Astrocyte of the spinal cord (primary cell): ENCODE measurements at regions not wholly inside any gene's neighbourhood (a gene's known extent, or its start where the extent isn't known, plus 50 kb on each side); places are given as distances from the start of the nearest gene placed in this dataset.

ENCODE experiments used
- DNase-seq: peaks from one replicate; pipeline ENCODE4 v3.0.0; 2011; ENCODE audit warnings: low read depth, low spot score
- H3K4me3 ChIP-seq: 2 replicates; pipeline ENCODE4 v1.5.1; 2011; ENCODE audit warnings: low read depth, mild to moderate bottlenecking, low read length, moderate library complexity
- in situ Hi-C: cut with HindIII; loops from 2 replicates; pipeline ENCODE4 v1.10.0; 2017; ENCODE audit warnings: low sequenced_read_pairs
- TF ChIP-seq, protein P1 (sequence below): IDR thresholded peaks from 2 replicates; pipeline ENCODE4 v1.5.1; 2012; ENCODE audit warnings: low read depth, mild to moderate bottlenecking, low read length, inconsistent platforms

DNA sequence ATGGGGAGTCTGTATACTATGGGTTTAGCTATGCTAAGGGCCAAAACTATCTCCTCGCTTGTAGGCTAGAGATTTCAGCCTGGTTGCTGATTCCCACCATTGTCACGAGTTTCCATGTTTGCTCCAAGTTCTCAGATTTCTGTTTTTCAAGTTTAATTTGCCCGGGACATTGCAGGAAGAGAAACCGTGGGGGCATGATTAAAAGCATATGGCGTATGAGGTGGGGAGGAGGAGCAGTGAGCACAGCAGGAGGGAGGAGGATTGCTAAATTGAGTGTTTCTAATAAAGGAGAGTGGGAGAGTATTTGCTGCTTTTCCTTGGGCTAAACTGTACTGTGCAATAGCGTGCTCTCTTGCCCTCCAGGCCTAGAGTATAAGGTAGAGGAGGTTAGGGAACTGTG is 558.4 kb downstream of the METTL15 start:
- H3K4me3 ChIP-seq = no peak overlapping the region
- in situ Hi-C loops = no loop called here
- TF ChIP-seq, protein P1, sequence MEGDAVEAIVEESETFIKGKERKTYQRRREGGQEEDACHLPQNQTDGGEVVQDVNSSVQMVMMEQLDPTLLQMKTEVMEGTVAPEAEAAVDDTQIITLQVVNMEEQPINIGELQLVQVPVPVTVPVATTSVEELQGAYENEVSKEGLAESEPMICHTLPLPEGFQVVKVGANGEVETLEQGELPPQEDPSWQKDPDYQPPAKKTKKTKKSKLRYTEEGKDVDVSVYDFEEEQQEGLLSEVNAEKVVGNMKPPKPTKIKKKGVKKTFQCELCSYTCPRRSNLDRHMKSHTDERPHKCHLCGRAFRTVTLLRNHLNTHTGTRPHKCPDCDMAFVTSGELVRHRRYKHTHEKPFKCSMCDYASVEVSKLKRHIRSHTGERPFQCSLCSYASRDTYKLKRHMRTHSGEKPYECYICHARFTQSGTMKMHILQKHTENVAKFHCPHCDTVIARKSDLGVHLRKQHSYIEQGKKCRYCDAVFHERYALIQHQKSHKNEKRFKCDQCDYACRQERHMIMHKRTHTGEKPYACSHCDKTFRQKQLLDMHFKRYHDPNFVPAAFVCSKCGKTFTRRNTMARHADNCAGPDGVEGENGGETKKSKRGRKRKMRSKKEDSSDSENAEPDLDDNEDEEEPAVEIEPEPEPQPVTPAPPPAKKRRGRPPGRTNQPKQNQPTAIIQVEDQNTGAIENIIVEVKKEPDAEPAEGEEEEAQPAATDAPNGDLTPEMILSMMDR = no peak
- DNase-seq = peak; percentile 60

DNA sequence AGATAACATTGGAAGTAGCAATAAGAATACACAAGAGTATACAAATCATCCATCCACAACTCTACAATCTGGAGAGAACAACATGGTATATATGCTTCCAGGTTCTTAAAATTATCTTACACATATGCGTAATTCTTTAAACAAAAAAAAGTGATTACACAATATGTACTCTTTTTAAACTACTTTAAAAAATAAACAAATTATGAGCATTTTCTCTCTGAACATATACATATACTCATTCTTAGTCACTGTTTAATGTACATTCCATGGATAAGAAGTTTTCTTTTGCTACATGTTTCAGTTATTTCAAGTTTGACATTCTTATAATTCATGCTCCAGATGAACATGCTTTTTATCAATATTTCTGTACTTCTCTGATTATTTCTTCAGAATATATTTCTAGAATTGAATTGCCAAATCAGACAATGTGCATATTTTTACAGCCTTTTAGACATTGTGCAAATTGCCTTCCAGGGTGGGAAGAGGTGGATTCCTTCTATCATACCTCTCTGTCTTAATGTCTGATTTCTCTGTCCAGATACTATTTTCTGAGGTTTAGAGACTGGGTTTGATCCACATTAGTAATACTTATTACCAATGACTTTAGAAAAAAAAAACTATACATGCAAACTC is 551.6 kb downstream of the METTL15 start:
- no peak overlapping the region for H3K4me3 ChIP-seq
- in situ Hi-C loops = no loop called here
- DNase-seq = no peak
- TF ChIP-seq, protein P1 = no peak

DNA sequence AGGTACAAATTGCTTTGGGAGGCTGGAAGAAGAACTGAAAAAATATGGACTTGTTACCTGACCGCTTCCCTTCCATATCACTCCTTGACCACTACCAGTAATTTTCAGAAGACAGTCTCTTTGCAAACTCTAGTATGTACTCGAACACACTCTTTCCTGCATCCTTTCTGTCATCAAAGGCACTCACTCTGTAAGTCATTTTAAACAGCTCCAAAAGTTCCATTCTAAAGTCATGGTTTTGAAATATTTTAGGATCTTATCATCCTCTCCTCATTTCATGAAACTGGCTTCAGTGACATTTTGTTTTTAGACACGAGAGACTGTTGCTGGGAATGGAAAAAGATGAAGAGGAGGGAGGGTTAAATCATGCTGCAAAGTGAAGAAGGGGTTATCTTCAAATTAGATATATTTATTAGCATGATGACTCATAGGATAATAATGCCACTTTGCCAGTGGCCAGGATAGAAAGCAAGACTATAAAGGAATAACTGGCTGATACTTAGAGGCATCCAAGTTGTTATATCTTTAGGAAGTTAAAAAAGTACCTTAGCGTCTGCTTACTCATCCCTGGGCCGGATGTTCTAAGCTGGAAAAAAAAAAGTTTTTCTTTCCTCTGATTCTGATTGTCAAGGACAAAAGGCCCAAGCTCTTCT is 549.3 kb downstream of the METTL15 start:
- peak; percentile 43 for DNase-seq
- TF ChIP-seq, protein P1 = no peak
- H3K4me3 ChIP-seq = no peak overlapping the region
- in situ Hi-C loops = no loop called here

DNA sequence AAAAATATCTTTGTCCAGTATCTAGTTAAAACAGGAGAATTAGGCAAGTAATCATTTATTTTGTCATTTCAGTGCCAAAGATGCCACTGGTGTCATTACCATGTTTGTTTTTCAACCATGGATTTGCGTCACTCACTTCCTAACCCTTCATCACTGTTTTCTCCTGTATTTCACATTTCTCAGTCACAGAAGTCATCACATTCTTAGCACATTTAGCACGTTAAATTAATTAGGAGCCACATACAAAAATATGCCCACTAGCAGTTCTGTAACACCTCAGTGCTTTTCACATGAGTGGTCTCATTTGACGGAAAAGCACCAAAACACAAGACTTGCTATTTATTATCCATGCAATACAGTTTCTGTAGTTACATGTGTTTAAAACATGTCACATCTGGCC is 546.0 kb downstream of the METTL15 start:
- no peak overlapping the region for H3K4me3 ChIP-seq
- in situ Hi-C loops = no loop called here
- TF ChIP-seq, protein P1 = no peak
- no peak for DNase-seq

DNA sequence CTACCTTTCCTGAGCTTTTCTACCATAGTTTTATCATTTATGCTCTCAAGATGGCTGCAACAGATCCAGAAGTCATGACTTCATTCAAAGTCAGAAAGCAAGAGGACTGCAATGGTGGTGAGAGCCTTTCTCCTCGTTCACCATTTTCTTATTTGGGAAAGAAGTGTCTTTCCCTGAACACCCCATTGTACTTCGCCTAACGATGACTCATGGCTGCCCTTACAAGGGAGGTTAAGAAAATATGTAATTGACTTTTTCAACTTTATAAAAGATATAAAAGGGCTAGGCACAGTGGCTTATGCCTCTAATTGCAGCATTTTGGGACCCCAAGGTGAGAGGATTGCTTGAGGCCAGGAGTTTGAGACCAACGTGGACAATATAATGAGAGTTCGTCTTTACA is 541.7 kb downstream of the METTL15 start:
- TF ChIP-seq, protein P1 = no peak
- in situ Hi-C loops = no loop called here
- no peak overlapping the region for H3K4me3 ChIP-seq
- peak; percentile 29 for DNase-seq

DNA sequence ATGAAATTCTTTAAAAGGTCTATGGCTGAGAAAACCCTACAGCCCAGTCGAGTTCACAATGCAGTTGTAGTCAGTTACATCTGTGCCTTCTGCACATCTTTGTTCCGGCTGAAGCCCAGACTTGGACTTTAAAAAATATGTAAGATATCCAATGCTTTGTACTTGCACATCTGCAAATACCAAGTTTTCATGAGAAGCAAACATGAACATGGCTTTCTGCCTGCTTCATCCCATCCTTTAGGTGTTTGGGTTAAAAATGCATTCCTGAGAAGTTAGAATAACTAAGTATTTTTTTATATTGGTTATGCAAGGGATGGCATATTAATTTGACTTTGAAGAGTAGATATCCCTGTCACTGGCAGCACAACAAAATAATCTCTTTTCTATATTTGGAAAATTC is 528.4 kb downstream of the METTL15 start:
- DNase-seq = no peak
- TF ChIP-seq, protein P1 = no peak
- no peak overlapping the region for H3K4me3 ChIP-seq
- in situ Hi-C loops = no loop called here
